NCI-H510A treated with DMSO at 0.1 percent for 48 hours (cell line): ENCODE measurements at regions not wholly inside any gene's neighbourhood (a gene's known extent, or its start where the extent isn't known, plus 50 kb on each side); places are given as distances from the start of the nearest gene placed in this dataset.
"Not testable (repeated sequence)": the region's sequence is repeated elsewhere in the genome, so short reads cannot be mapped to it uniquely, and the experiment has no call there.

Source experiments
- DNase-seq: peaks from one replicate; lab custom pipeline; 2025; lab: John Stamatoyannopoulos, UW

DNA sequence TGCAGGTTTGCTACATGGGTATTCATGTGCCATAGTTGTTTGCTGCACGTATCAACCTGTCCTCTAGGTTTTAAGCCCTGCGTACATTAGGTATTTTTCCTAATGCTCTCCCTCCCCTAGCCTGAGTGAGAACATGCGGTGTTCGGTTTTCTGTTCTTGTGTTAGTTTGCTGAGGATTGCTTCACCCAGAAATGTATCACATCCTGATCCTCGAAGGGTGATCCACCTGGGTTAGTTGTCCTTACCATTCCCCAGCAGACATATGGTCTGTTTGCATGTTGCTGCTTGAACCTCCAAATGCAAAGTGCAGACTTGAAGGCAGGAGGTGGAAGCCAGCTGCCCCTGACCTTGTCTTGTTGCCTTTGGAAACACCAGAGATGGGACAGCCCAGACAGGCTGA lies 161.5 kb upstream of the WDR1 start:
- no peak for DNase-seq

DNA sequence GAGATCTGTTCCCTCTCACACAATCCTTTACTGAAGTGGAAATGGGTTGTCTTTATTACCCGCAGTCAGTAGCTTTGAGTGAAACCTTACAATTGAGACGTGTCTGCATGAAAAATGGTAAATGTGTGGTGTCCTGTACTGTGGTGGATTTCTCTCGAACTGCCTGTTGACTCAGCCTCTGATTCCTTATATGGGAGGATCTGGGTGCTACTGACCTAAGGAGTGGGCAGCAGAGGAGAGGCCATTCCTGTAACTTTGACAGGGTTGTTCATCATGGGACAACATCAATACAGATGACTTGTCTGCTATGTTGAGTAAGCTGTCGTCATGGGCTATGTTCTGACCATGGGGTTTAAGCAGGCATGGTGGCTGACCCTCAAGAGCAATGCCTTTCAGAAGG lies 159.6 kb upstream of the WDR1 start:
- no peak for DNase-seq

DNA sequence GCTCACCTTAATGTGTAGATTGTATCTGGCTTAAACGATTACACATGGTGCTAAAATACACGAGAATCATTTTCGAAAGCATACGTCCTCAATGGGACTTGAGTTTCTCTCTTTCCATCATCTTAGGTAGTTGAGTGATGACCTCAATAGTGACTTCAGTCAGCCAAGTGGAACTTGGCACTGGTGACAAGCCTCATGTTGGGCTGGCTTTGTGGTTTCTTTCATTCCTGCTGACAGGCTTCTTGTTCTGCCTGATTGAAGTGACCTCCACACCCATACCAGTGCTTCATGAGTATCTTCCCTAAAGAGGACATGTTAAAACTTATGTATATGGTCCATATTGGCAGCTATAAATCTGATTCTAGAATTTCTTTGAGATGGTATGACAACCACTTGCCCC lies 159.1 kb upstream of the WDR1 start:
- DNase-seq = no peak

- DNase-seq = no peak
Observed at GRCh38 chr4:10273030-10273429, 156.4 kb upstream of the WDR1 start.

DNA sequence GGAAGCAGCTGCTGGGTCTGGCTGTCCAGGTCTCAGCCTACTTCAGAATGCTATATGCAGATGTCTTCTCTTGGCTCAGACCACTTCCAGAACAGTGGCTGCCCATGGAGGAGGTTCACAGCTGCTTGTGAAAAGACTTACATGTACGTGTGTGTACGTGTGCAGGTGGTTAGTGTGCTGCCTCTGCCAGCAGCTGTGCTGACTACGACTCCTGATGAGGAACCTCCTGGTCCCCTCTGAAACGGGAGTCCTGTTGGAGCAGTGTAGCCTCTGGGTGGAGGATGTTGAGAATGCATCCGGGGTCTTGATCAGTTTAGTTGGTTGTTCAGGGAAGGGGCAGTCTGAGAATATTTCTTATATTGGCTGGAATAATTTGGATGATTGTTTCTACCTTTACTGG lies 155.9 kb upstream of the WDR1 start:
- no peak for DNase-seq

DNA sequence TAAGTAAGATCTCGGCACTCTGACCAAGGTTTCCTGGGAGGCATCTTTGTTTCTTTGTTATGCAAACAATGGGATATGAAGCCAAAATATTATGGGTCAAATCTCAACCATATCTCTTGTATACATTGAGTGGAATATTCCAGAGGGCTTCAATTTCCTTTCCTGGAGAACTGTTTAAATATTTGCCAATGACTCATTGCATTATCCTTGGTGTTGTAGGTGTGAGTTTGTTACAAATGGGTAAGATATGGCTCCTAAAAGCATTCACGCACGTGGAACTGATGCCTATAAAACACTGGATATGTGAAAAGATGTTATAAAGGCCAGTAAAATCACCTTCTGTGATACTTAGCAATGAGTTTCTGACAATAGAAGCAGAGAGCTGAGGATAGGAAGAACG lies 150.5 kb upstream of the WDR1 start:
- DNase-seq = peak; percentile 2

- no peak for DNase-seq
Observed at GRCh38 chr4:10260777-10261176, 144.2 kb upstream of the WDR1 start.

- DNase-seq = no peak
Observed at GRCh38 chr4:10259976-10260375, 143.4 kb upstream of the WDR1 start.

DNA sequence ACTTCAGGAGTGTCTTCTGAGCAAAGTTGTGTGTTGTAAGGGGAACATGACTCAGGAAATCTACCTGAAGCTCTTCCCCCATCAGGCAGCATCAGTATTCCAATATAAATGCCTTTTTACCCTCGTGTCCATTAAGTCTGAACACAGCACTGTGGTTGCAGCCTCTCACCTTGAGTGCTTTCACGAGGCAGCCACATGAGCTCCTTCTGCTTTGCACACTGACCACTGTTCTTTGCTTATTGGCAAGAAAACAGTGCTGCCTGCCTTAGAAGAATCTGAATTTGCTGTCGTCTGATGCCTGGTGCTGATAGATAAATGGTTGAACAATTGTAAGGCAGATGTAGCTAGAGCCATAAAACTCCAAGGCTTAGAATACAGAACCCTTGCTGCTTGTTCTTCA lies 139.6 kb upstream of the WDR1 start:
- DNase-seq = no peak

DNA sequence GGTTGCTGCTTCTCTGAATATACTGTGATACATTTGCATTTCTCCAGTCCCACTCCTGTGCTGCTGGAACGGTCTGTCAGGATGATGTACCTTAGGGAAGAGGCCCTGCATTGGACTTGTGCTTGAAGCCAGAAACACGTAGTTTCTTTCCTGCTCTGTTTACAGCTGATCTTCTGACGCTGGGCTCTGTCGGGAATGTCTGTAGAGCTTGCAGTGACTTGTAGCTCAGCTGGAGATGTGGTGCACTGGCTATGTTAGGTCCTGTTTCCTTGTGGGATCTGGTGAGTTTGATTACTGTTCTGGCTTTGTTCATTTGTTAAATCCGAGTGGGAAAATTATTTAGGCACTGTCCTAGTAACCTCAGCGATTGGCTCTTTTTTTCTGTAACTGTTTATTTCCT lies 137.2 kb upstream of the WDR1 start:
- DNase-seq = no peak

DNA sequence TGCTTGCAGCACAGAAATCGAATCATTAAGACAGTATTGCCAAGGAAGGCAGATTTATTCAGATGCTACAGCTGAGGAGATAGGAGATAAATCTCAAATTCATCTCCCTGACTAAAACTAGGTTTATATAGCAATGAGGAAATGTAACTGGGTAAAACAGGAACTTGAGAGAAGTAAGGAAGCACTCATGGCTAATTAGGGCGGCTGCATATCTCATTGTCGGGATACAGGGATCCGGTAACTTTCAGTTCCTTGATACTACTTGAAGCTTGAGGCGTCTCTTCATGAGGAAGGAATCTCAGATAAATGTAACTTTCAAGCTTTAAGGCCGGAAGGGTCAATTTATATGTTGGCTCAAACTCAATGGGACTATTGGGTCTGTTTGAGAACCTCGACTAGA lies 129.2 kb upstream of the WDR1 start:
- DNase-seq = no peak

- no peak for DNase-seq
Observed at GRCh38 chr4:10243856-10244255, 127.3 kb upstream of the WDR1 start.

DNA sequence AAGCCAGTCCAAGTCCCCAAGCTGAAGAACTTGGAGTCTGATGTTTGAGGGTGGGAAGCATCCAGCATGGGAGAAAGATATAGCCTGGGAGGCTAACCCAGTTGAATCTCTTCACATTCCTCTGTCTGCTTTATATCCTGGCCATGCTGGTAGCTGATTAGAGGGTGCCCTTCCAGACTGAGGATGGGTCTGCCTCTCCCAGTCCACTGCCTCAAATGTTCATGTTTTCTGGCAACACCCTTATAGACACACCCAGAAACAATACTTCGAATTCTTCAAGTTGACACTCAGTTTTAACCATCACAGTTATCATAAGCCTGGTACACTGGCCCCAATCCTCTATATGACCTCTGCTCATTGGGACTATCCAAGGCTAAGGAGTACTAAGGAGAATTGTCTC lies 124.1 kb upstream of the WDR1 start:
- DNase-seq = no peak

- DNase-seq = no peak
Observed at GRCh38 chr4:10239982-10240654, 123.5 kb upstream of the WDR1 start.

- DNase-seq = no peak
Observed at GRCh38 chr4:10237131-10237530, 120.5 kb upstream of the WDR1 start.

GRCh38 chr4:10232114-10232513 lies 115.5 kb upstream of the WDR1 start:
- DNase-seq = no peak

- DNase-seq = no peak
Observed at GRCh38 chr4:10226756-10227155, 110.2 kb upstream of the WDR1 start.

- no peak for DNase-seq
Observed at GRCh38 chr4:10225096-10225495, 108.5 kb upstream of the WDR1 start.

DNA sequence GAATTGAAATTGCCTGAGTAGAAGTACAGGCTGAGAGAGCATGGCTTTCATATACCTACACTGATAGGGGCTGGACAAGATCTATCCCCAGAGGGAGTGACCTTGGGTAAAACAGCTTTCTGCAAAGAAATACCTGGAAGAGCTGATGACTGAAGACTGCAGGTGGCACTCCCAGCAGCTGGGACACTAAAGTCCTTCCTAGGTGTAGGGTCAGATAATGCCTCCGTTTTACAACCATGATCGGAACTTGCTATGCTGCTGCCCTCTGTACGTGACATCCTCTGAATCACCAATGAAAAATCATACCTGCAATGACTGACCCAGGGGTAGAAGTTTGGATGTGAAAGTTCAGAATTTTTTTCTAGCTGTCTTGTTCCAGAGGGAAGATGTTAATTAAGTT lies 107.2 kb upstream of the WDR1 start:
- no peak for DNase-seq

- DNase-seq = not testable (repeated sequence)
Observed at GRCh38 chr4:10213481-10213880, 96.9 kb upstream of the WDR1 start.

- DNase-seq = no peak
Observed at GRCh38 chr4:10212901-10213300, 96.3 kb upstream of the WDR1 start.

- no peak for DNase-seq
Observed at GRCh38 chr4:10212400-10212799, 95.8 kb upstream of the WDR1 start.

- no peak for DNase-seq
Observed at GRCh38 chr4:10207116-10207515, 90.5 kb upstream of the WDR1 start.

DNA sequence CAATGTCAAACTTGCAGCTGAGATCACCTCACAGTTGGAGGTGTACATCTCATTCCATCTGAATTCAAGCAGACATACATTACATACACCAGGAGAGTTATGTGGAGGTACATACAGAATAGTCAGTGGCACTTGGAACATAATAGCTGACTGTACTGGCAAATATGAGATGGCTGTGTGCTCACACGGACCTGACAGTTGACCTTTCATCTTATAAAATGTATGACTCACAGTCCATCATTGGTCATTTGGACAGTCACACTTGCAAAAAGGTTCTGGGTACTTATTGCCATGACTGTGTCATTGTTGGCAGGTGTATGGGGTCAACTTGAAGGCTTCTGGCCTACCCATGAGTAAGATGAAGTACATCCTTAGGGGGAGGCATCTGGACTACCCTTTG lies 88.6 kb upstream of the WDR1 start:
- no peak for DNase-seq
